GM13976 (cell line): ENCODE measurements at regions not wholly inside any gene's neighbourhood (a gene's known extent, or its start where the extent isn't known, plus 50 kb on each side); places are given as distances from the start of the nearest gene placed in this dataset.

Source experiments
- DNase-seq: peaks from one replicate; pipeline ENCODE4 v3.0.0; 2012; ENCODE audit warnings: low spot score
- in situ Hi-C: fragments of 300-500 bp; cut with MboI; formaldehyde crosslinking; loops from one replicate; pipeline ENCODE4 v1.12.0; 2022; ENCODE audit warnings: low sequenced_read_pairs, mixed read lengths, inconsistent platforms; ENCODE audit not compliant: unreplicated experiment
- TF ChIP-seq, protein P1 (sequence below): IDR thresholded peaks from 2 replicates; pipeline ENCODE4 v1.5.1; 2012; ENCODE audit warnings: borderline replicate concordance, mild to moderate bottlenecking; ENCODE audit not compliant: insufficient read depth; ENCODE audit errors: extremely low read depth, missing control alignments, control extremely low read depth

DNA sequence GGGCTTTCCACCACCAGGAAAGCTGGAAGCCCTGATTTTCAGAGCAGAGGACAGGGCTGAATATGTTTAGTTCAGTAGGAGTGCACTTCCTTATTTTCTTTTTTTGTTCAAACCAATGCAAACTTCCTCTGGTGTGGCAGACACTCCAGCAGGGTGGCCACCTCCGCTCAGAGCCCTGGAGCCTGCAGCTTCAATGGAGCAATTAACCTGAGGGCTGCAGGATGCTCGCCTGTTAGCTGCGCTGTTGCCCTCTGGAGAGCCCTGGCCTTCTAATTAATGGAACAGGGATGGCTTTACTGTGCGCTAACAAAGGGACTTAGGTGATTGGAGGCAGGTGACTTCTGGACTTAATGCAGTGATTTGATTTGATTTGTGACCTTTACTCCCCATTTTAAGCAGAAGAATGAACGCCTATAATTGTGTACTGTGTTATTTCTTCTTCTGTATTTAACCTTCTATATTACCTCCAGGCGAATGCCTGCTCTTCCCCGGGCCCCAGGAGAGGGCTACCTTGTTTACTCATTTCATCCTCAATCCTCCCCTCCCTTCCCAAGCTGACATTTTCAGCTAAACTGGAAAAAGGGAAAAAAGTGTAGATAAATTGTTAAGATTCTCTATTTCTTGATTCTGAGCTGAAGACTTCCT, 123.0 kb upstream of the CTBP2 start:
- TF ChIP-seq, protein P1, sequence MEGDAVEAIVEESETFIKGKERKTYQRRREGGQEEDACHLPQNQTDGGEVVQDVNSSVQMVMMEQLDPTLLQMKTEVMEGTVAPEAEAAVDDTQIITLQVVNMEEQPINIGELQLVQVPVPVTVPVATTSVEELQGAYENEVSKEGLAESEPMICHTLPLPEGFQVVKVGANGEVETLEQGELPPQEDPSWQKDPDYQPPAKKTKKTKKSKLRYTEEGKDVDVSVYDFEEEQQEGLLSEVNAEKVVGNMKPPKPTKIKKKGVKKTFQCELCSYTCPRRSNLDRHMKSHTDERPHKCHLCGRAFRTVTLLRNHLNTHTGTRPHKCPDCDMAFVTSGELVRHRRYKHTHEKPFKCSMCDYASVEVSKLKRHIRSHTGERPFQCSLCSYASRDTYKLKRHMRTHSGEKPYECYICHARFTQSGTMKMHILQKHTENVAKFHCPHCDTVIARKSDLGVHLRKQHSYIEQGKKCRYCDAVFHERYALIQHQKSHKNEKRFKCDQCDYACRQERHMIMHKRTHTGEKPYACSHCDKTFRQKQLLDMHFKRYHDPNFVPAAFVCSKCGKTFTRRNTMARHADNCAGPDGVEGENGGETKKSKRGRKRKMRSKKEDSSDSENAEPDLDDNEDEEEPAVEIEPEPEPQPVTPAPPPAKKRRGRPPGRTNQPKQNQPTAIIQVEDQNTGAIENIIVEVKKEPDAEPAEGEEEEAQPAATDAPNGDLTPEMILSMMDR, result no peak
- in situ Hi-C loops, result no loop called here
- no peak for DNase-seq

DNA sequence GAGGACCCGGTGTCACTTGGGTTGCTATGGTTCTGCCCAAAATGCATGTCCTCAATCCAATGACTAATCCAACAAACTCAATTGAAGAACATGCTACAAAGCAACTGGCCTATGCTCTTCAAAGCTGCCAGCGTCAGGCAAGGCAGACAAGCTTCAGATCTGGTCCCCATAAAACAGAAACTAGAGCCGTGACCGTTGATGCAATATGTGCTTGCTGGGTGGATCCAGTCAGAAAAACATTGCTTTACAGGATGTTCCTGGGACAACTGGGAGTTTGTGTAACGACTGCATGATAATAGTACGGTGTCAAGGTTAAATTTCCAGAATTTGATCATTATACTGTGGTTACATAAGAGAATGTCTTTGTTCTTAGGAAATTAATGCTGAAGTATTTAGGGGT, 120.7 kb upstream of the CTBP2 start:
- DNase-seq, result no peak
- TF ChIP-seq, protein P1, result no peak
- in situ Hi-C loops, result no loop called here

DNA sequence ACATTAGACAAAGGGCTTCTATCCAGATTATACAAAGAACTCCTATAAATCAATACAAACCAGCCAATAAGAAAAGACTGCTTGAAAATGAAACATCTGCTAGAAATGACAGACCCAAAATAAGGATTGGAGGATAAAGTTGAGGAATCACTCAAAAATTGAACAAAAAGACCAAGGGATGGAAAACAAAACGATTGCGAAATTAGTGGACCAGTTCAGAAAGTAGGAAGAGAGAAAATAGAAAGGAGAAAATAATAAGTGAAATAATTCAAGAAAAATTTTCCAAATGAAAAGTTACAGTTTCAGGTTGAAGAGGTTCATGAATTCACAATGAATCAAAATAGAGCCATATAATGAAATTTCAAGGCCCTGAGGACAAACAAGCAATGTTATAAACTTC, 115.8 kb upstream of the CTBP2 start:
- TF ChIP-seq, protein P1, result no peak
- DNase-seq, result no peak
- in situ Hi-C loops, result no loop called here

DNA sequence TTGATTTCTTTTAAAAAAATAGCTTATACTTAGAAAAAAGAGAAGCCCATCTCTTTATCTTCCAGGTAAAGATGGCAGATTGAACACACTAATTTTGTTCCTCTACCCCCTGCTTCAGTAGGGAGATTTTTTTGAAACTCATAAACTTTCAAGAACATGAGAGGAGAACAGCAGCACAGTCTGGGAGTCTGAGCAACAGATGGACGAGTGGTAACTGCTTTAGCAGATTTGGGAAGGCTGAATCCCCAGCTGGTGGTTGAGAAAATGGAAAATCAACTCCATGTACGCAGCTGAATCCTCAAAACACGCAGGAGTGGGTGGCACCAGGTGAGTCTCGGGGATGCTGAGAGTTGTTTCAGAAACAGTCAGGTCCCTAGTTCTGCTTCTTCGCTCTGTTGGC, 114.6 kb upstream of the CTBP2 start:
- TF ChIP-seq, protein P1, result no peak
- DNase-seq, result no peak
- in situ Hi-C loops, result no loop called here

DNA sequence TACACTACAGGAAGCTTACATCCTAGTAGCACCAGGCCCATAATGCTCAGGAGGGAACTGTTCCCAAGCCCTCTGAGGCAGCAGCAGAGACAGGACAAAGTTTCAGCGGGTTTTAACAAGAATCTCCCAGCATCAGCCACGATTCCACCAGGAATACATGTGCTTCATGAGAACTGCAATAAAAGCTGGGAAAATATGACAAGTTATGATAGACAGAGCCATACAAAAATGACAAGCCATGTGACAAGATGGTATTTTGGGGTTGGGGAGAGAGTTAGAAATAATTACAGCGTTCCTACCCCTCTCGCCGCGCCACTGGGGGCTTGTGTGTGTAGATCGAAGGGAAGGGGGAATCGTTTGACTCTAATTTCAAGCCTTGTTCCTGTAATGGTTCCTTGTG, 112.7 kb upstream of the CTBP2 start:
- TF ChIP-seq, protein P1, result no peak
- no peak for DNase-seq
- in situ Hi-C loops, result no loop called here

DNA sequence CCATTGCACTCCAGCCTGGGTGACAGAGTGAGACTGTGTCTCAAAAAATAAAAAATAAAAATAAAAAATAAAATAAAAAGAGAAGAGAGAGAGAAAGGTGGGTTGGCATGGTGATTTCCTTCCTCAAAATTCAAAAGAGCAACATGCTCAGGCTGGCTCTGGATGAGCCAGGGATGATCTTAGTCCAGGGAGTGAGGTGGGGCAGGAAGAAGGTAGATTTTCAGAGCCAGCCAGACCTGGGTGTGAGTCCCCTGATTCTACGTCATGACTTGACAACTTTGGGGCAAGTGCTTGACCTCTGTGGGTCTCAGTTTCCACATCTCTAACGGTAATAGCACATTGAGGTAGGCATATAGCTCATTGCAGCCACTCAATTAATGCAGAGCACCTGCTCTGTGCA, 109.4 kb upstream of the CTBP2 start:
- TF ChIP-seq, protein P1, result no peak
- in situ Hi-C loops, result no loop called here
- no peak for DNase-seq
